Bronchial epithelial cell (primary cell): ENCODE measurements at regions not wholly inside any gene's neighbourhood (a gene's known extent, or its start where the extent isn't known, plus 50 kb on each side); places are given as distances from the start of the nearest gene placed in this dataset.
A peak's percentile ranks its signal among the peaks of the same experiment; 100 is the strongest.

Experiments used
- DNase-seq: peaks from one replicate; pipeline ENCODE4 v3.0.0-alpha.2; 2010; ENCODE audit warnings: low read depth
- FAIRE-seq: peaks from 2 replicates; lab custom pipeline; 2011; peaks lifted over from hg19 to GRCh38; lab: Jason Lieb, UNC
- H3K27me3 ChIP-seq: 2 replicates; pipeline ENCODE4 v1.5.1; 2011; ENCODE audit warnings: low read length; ENCODE audit not compliant: control insufficient read depth, insufficient read depth
- H3K36me3 ChIP-seq: 2 replicates; pipeline ENCODE4 v1.5.1; 2011; ENCODE audit warnings: low read length; ENCODE audit not compliant: control insufficient read depth, insufficient read depth
- H3K4me3 ChIP-seq: 2 replicates; pipeline ENCODE4 v1.5.1; 2011; ENCODE audit warnings: mild to moderate bottlenecking, low read depth, low read length, control low read depth
- CTCF ChIP-seq: IDR thresholded peaks from 2 replicates; pipeline ENCODE4 v1.5.1; 2011; ENCODE audit warnings: mild to moderate bottlenecking, moderate library complexity, low read length, control low read depth, inconsistent platforms; ENCODE audit not compliant: insufficient read depth, severe bottlenecking

DNA sequence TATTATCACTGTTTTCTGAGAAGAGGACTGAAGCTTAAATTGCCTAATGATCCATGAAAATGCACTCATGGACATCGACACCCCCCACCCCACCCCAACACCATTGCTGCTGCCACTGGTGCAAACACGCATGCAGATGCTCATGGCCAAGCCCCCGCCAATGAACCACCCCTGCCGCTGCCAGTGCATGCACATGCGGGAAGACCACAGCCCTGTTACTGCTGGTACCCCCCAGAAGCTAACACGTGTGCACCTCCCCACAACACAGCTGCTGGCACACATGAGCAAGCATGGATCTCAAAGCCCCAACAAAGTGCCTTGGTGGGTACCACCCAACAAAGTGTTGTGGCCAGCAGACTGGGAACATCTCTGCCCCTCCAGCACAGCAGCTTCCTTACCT is 594.1 kb upstream of the FAT1 start:
- Histone ChIP-seq H3K4me3 (no peak overlapping the region), H3K36me3 (no peaks in the 10 kb centered on the region), H3K27me3 (no peaks in the 10 kb centered on the region)
- TF ChIP-seq CTCF = no peak
- DNase-seq (no peak), FAIRE-seq (no peak)

GRCh38 chr4:187321711-187322110 is 598.1 kb upstream of the FAT1 start:
- TF ChIP-seq CTCF = no peak
- H3K27me3 ChIP-seq = no peaks in the 10 kb centered on the region
- DNase-seq = no peak
- no peak overlapping the region for H3K4me3 ChIP-seq
- no peaks in the 10 kb centered on the region for H3K36me3 ChIP-seq
- FAIRE-seq = no peak

DNA sequence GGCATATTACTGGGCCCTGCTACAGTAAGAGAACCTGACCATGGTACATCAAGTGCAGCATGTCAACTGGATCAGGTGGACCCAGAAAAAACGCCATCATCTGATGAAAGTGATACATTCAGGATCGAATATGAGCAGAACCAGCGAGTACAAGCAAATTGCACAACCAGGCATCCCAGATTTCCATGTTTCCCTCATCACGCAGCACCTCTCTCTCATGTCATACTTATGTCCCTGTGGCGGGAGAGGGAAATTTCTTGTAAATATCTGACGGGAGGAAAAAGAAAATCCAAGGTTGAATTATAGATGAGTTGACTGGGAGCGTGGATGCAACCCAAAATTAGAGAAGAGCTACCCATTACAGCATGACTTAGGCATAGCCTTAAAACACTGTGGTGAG is 608.5 kb upstream of the FAT1 start:
- no peak for FAIRE-seq

DNA sequence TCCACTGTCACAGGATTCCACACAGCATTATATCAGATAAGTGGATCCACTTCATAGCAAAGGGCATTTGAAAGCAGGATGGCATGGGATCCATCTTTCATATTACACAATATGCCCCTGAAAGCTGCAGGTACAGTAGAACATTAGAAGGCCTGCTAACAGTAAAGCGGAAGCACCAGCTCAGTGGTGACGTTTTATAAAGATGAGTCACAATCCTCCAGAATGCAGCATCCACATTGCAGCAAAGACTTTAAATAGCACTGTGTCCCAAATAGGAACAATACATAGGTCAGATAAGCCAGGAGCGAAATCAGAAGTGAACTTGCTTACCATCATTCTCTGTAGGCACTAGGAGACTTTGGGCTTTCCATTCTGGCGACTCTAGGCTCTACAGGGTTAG is 609.5 kb upstream of the FAT1 start:
- H3K27me3 ChIP-seq = no peaks in the 10 kb centered on the region
- FAIRE-seq = no peak
- no peak overlapping the region for H3K4me3 ChIP-seq
- DNase-seq = no peak
- TF ChIP-seq CTCF = no peak
- no peaks in the 10 kb centered on the region for H3K36me3 ChIP-seq

More for the DNA sequence above, 608.5 kb upstream of the FAT1 start:
- no peak for DNase-seq
- H3K4me3 ChIP-seq = no peak overlapping the region
- H3K27me3 ChIP-seq = no peaks in the 10 kb centered on the region
- TF ChIP-seq CTCF = no peak
- H3K36me3 ChIP-seq = no peaks in the 10 kb centered on the region

- no peak overlapping the region for H3K4me3 ChIP-seq
- DNase-seq (no peak), FAIRE-seq (no peak)
- no peak for TF ChIP-seq CTCF
- no peaks in the 10 kb centered on the region for H3K27me3 ChIP-seq
- H3K36me3 ChIP-seq = no peaks in the 10 kb centered on the region
Measured at GRCh38 chr4:187335339-187335738, 611.7 kb upstream of the FAT1 start.

- no peak for FAIRE-seq
- Histone ChIP-seq H3K36me3 (no peaks in the 10 kb centered on the region), H3K4me3 (no peak overlapping the region), H3K27me3 (no peaks in the 10 kb centered on the region)
- TF ChIP-seq CTCF = no peak
- DNase-seq = peak; percentile 85
Measured at GRCh38 chr4:187354740-187355139, 631.1 kb upstream of the FAT1 start.
